ENCODE measurements at regions not wholly inside any gene's neighbourhood (a gene's known extent, or its start where the extent isn't known, plus 50 kb on each side); places are given as distances from the start of the nearest gene placed in this dataset.

- Histone ChIP-seq H4K20me1 (ENCODE audit: insufficient read depth, low read length) (no peaks in the 10 kb centered on the region), H3K4me2 (ENCODE audit: low read depth, low read length) (no peak overlapping the region), H3K9ac (ENCODE audit: low read length) (no peak overlapping the region), H3K9me3 (replicated peaks; ENCODE audit: insufficient read depth, low read length) (no peaks in the 10 kb centered on the region), H3F3A (ENCODE audit: insufficient read depth, low read length) (no peaks in the 10 kb centered on the region), H3K27ac (ENCODE audit: low read length) (no peak overlapping the region), H3K4me3 (ENCODE audit: low read length) (no peak overlapping the region), H3K27me3 (replicated peaks; ENCODE audit: insufficient read depth, low read length) (peaks cover 6% of the 10 kb centered on the region; the same call in 1 of the 2 replicates), H2AFZ (ENCODE audit: low read length) (no peak overlapping the region), H3K9me2 (replicated peaks; ENCODE audit: insufficient read depth, low read length) (no peaks in the 10 kb centered on the region), H3K79me2 (ENCODE audit: low read length) (no peaks in the 10 kb centered on the region), H3K36me3 (replicated peaks; ENCODE audit: insufficient read depth, low read length) (no peaks in the 10 kb centered on the region), H3K4me1 (ENCODE audit: low read length) (no peaks in the 10 kb centered on the region)
- no peak for DNase-seq
- TF ChIP-seq CTCF (IDR thresholded peaks at IDR 0.05; ENCODE audit: low read length) (no peak), EZH2 (optimal IDR thresholded peaks at IDR 0.05; ENCODE audit: low read depth, low read length) (no peak), EZH2phosphoT487 (IDR thresholded peaks at IDR 0.05; ENCODE audit: low read length) (no peak)
Measured at GRCh38 chr1:9453375-9453774, 85.9 kb upstream of the SLC25A33 start.

- Histone ChIP-seq H3K36me3 (replicated peaks; ENCODE audit: insufficient read depth, low read length) (no peaks in the 10 kb centered on the region), H3K9me3 (replicated peaks; ENCODE audit: insufficient read depth, low read length) (no peaks in the 10 kb centered on the region), H3K27ac (ENCODE audit: low read length) (no peak overlapping the region), H3K4me2 (ENCODE audit: low read depth, low read length) (no peak overlapping the region), H3K79me2 (ENCODE audit: low read length) (no peaks in the 10 kb centered on the region), H3F3A (ENCODE audit: insufficient read depth, low read length) (no peaks in the 10 kb centered on the region), H4K20me1 (ENCODE audit: insufficient read depth, low read length) (no peaks in the 10 kb centered on the region), H3K4me3 (ENCODE audit: low read length) (no peak overlapping the region), H3K9me2 (replicated peaks; ENCODE audit: insufficient read depth, low read length) (no peaks in the 10 kb centered on the region), H2AFZ (ENCODE audit: low read length) (no peak overlapping the region), H3K9ac (ENCODE audit: low read length) (no peak overlapping the region), H3K27me3 (replicated peaks; ENCODE audit: insufficient read depth, low read length) (peaks cover 6% of the 10 kb centered on the region), H3K4me1 (ENCODE audit: low read length) (no peaks in the 10 kb centered on the region)
- no peak for DNase-seq
- TF ChIP-seq CTCF (IDR thresholded peaks at IDR 0.05; ENCODE audit: low read length): no peak
- no peak for TF ChIP-seq EZH2phosphoT487 (IDR thresholded peaks at IDR 0.05; ENCODE audit: low read length)
- TF ChIP-seq EZH2 (optimal IDR thresholded peaks at IDR 0.05; ENCODE audit: low read depth, low read length): no peak
Measured at GRCh38 chr1:9453779-9454418, 85.4 kb upstream of the SLC25A33 start.

GRCh38 chr1:9454494-9455066 is 84.7 kb upstream of the SLC25A33 start:
- Histone ChIP-seq H3K27ac (ENCODE audit: low read length) (no peak overlapping the region), H4K20me1 (ENCODE audit: insufficient read depth, low read length) (no peaks in the 10 kb centered on the region), H3K27me3 (replicated peaks; ENCODE audit: insufficient read depth, low read length) (peaks cover 6% of the 10 kb centered on the region), H3K79me2 (ENCODE audit: low read length) (no peaks in the 10 kb centered on the region), H2AFZ (ENCODE audit: low read length) (no peak overlapping the region), H3K4me3 (ENCODE audit: low read length) (no peak overlapping the region), H3K9me2 (replicated peaks; ENCODE audit: insufficient read depth, low read length) (no peaks in the 10 kb centered on the region), H3K4me1 (ENCODE audit: low read length) (no peaks in the 10 kb centered on the region), H3F3A (ENCODE audit: insufficient read depth, low read length) (no peaks in the 10 kb centered on the region), H3K36me3 (replicated peaks; ENCODE audit: insufficient read depth, low read length) (no peaks in the 10 kb centered on the region), H3K4me2 (ENCODE audit: low read depth, low read length) (no peak overlapping the region), H3K9ac (ENCODE audit: low read length) (no peak overlapping the region), H3K9me3 (replicated peaks; ENCODE audit: insufficient read depth, low read length) (no peaks in the 10 kb centered on the region)
- TF ChIP-seq EZH2phosphoT487 (IDR thresholded peaks at IDR 0.05; ENCODE audit: low read length) (no peak), EZH2 (optimal IDR thresholded peaks at IDR 0.05; ENCODE audit: low read depth, low read length) (no peak), CTCF (IDR thresholded peaks at IDR 0.05; ENCODE audit: low read length) (no peak)
- DNase-seq: no peak
